Subcutaneous abdominal adipose tissue (tissue), 5 donors: ENCODE measurements at regions not wholly inside any gene's neighbourhood (a gene's known extent, or its start where the extent isn't known, plus 50 kb on each side); places are given as distances from the start of the nearest gene placed in this dataset.
"Not testable (repeated sequence)": the region's sequence is repeated elsewhere in the genome, so short reads cannot be mapped to it uniquely, and the experiment has no call there.

Source experiments
- H3K27ac ChIP-seq: one replicate; pipeline ENCODE4 v1.7.0; 2013; ENCODE audit warnings: low read depth, mild to moderate bottlenecking, inconsistent platforms, low read length, moderate library complexity
- H3K27me3 ChIP-seq, 5 donors: one replicate each; pipeline ENCODE4 v1.7.0; 2013; ENCODE audit warnings: low read length in 5 of 5, inconsistent platforms in 1 of 5; ENCODE audit not compliant: control insufficient read depth in 5 of 5, insufficient read depth in 4 of 5
- H3K36me3 ChIP-seq, 5 donors: one replicate each; pipeline ENCODE4 v1.7.0; 2013; ENCODE audit warnings: low read length in 5 of 5; ENCODE audit not compliant: control insufficient read depth in 5 of 5, insufficient read depth in 5 of 5
- H3K4me1 ChIP-seq, 5 donors: one replicate each; pipeline ENCODE4 v1.7.0; 2013; ENCODE audit warnings: low read length in 5 of 5, mild to moderate bottlenecking in 3 of 5, moderate library complexity in 1 of 5; ENCODE audit not compliant: control insufficient read depth in 5 of 5, insufficient read depth in 5 of 5
- H3K4me3 ChIP-seq, 5 donors: one replicate each; pipeline ENCODE4 v1.7.0; 2013; ENCODE audit warnings: low read length in 5 of 5, low read depth in 1 of 5
- H3K9ac ChIP-seq, 5 donors: one replicate each; pipeline ENCODE4 v1.7.0; 2013; ENCODE audit warnings: low read length in 5 of 5, mild to moderate bottlenecking in 4 of 5, moderate library complexity in 3 of 5
- H3K9me3 ChIP-seq, 5 donors: one replicate each; pipeline ENCODE4 v1.7.0; 2013; ENCODE audit warnings: low read length in 5 of 5; ENCODE audit not compliant: control insufficient read depth in 5 of 5
- donor health status: healthy.
- donor health status: healthy.
- donor health status: healthy.
- donor health status: healthy.
- donor health status: healthy.

DNA sequence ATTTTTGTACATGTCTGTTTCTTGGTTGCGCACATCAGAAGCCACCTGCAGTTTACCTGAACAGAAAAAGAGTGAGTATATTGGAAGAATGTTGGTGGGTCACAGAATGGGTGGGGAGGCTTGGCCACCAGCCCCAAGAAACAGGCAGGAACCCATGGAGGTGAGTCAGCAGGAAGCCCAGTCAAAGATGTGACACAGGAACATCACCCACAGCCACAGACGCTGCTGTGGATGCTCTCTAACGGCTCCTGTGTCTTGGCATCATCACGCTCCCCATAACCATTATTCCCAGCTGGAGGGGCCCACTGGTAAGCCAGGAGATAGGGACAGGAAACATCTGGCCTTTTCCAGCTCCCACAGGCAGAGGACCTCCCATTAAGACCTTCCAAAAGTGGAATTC lies 94.0 kb upstream of the WSB1 start:
- Histone ChIP-seq H3K4me1 (no peaks in the 10 kb centered on the region), H3K36me3 (no peaks in the 10 kb centered on the region), H3K27ac (no peak overlapping the region), H3K9ac (no peak overlapping the region), H3K27me3 (no peaks in the 10 kb centered on the region), H3K4me3 (no peak overlapping the region), H3K9me3 (peaks cover 0 to 4% (median 0%) of the 10 kb centered on the region in 5 donors)

- H3K9me3 ChIP-seq: peaks cover 0 to 4% (median 0%) of the 10 kb centered on the region in 5 donors
These were observed 93.4 kb upstream of the WSB1 start for GRCh38 chr17:27200476-27200875.

DNA sequence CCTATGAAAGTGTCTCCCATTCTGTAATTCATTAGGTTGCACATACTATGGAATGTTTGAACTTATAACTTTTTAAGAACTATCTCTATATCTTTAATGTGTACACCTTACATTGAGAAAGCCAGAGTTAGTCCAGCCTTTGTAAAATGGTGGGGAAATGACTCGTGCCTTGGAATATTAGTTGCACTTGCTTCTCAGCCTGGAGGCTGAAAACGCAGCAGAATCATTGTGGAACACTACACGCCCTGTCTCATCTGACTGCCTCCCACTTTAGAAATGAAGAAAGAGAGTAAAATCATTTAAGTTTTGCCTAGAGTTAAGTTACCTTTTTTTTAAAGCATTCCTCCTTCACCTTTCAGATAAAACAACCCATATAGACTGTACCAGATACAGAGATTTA lies 90.7 kb upstream of the WSB1 start:
- H3K9me3 ChIP-seq: no peaks in the 10 kb centered on the region
- no peak overlapping the region for H3K27ac ChIP-seq
- H3K9ac ChIP-seq: no peak overlapping the region
- H3K4me3 ChIP-seq: no peak overlapping the region
- H3K36me3 ChIP-seq: no peaks in the 10 kb centered on the region
- H3K27me3 ChIP-seq: no peaks in the 10 kb centered on the region
- H3K4me1 ChIP-seq: no peaks in the 10 kb centered on the region

More at GRCh38 chr17:27200476-27200875, 93.4 kb upstream of the WSB1 start:
- H3K36me3 ChIP-seq: no peaks in the 10 kb centered on the region
- H3K4me1 ChIP-seq: no peaks in the 10 kb centered on the region
- H3K9ac ChIP-seq: no peak overlapping the region
- H3K27ac ChIP-seq: no peak overlapping the region
- H3K4me3 ChIP-seq: no peak overlapping the region
- no peaks in the 10 kb centered on the region for H3K27me3 ChIP-seq

GRCh38 chr17:27206447-27206846 lies 87.5 kb upstream of the WSB1 start:
- H3K9ac ChIP-seq: no peak overlapping the region
- no peaks in the 10 kb centered on the region for H3K36me3 ChIP-seq
- no peaks in the 10 kb centered on the region for H3K4me1 ChIP-seq
- no peaks in the 10 kb centered on the region for H3K9me3 ChIP-seq
- no peak overlapping the region for H3K4me3 ChIP-seq
- H3K27ac ChIP-seq: no peak overlapping the region
- H3K27me3 ChIP-seq: no peaks in the 10 kb centered on the region

- no peaks in the 10 kb centered on the region for H3K27me3 ChIP-seq
- H3K27ac ChIP-seq: no peak overlapping the region
- no peaks in the 10 kb centered on the region for H3K9me3 ChIP-seq
- H3K4me1 ChIP-seq: no peaks in the 10 kb centered on the region
- H3K4me3 ChIP-seq: no peak overlapping the region
- H3K36me3 ChIP-seq: no peaks in the 10 kb centered on the region
- H3K9ac ChIP-seq: no peak overlapping the region
These were observed 86.8 kb upstream of the WSB1 start for GRCh38 chr17:27207073-27207513.

- H3K9me3 ChIP-seq, H3K4me3 ChIP-seq, H3K27ac ChIP-seq, H3K36me3 ChIP-seq, H3K9ac ChIP-seq, H3K4me1 ChIP-seq, H3K27me3 ChIP-seq: not testable (repeated sequence)
These were observed 85.5 kb upstream of the WSB1 start for GRCh38 chr17:27208370-27208769.

- H3K4me1 ChIP-seq: no peaks in the 10 kb centered on the region
- H3K9ac ChIP-seq: no peak overlapping the region
- H3K27me3 ChIP-seq: no peaks in the 10 kb centered on the region
- H3K27ac ChIP-seq: no peak overlapping the region
- no peaks in the 10 kb centered on the region for H3K36me3 ChIP-seq
- H3K4me3 ChIP-seq: no peak overlapping the region
- no peaks in the 10 kb centered on the region for H3K9me3 ChIP-seq
These were observed 84.6 kb upstream of the WSB1 start for GRCh38 chr17:27209316-27209715.

GRCh38 chr17:27210809-27211208 lies 83.1 kb upstream of the WSB1 start:
- not testable (repeated sequence) for H3K4me1 ChIP-seq, H3K27ac ChIP-seq, H3K4me3 ChIP-seq, H3K9ac ChIP-seq, H3K9me3 ChIP-seq, H3K27me3 ChIP-seq, H3K36me3 ChIP-seq

DNA sequence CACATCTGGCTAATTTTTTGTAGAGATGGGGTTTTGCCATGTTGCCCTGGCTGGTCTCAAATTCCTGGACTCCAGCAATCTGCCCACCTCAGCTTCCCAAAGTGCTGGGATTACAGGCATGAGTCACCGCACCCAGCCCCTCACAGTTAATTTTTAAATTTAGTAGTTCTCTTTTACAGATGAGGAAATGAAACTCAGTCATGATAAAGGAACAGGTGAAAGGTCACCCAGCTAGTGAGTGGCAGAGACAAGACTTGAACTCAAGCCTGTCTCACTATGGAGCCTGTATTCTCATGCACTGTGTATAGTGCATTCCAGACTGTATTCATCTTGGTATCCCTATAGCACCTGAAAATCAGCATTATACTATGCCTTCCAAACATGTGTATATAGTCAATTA lies 77.1 kb upstream of the WSB1 start:
- H3K27ac ChIP-seq: no peak overlapping the region

DNA sequence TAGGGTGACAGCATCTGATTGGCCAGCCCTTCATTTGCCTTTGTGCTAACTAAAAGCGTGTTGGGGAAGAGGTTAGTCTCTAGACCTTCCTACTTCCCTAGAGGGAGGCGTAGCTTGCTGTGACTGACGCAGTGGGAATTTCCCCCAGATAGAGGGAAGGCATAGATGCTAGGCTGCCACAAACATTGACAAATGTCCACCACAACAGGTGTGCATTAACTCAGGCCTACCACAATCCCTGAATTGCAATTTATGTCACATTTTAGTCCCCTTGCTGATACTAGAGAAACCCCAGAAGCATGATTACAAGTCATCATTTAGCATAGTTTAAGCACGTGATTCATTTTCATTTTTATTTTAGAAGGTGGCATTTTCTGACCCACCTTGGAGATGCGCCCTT lies 76.3 kb upstream of the WSB1 start:
- H3K4me3 ChIP-seq: no peak overlapping the region
- peaks cover 0 to 4% (median 0%) of the 10 kb centered on the region in 5 donors for H3K9me3 ChIP-seq
- H3K36me3 ChIP-seq: no peaks in the 10 kb centered on the region
- no peaks in the 10 kb centered on the region for H3K27me3 ChIP-seq
- no peak overlapping the region for H3K27ac ChIP-seq
- peaks cover 0 to 7% (median 0%) of the 10 kb centered on the region in 5 donors for H3K4me1 ChIP-seq
- H3K9ac ChIP-seq: no peak overlapping the region

More for the DNA sequence above, 77.1 kb upstream of the WSB1 start:
- H3K9ac ChIP-seq: no peak overlapping the region
- H3K4me1 ChIP-seq: peaks cover 0 to 7% (median 0%) of the 10 kb centered on the region in 5 donors
- no peaks in the 10 kb centered on the region for H3K36me3 ChIP-seq
- no peaks in the 10 kb centered on the region for H3K27me3 ChIP-seq
- H3K4me3 ChIP-seq: no peak overlapping the region
- peaks cover 0 to 4% (median 0%) of the 10 kb centered on the region in 5 donors for H3K9me3 ChIP-seq

DNA sequence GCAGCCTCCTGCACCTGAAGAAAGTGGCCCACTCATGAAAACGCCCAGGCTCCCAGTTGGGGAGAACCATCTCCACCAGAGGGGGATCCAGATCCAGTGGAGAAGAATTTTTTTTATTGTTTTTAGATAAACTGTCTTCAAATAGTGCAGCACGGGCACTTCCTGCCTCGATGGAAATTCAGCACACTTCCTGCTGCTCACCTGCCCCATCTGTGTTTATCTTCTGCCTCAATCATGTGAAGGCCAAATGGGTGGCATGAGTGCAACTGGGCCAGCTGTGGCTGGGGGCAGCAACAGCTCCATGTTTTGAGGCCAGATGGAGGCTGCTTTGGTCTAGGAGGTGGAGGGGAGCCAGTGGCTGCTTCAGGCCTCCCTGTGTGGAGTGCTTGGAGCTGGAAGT lies 75.9 kb upstream of the WSB1 start:
- H3K4me1 ChIP-seq: peaks cover 0 to 7% (median 0%) of the 10 kb centered on the region in 5 donors
- H3K27me3 ChIP-seq: no peaks in the 10 kb centered on the region
- H3K9ac ChIP-seq: no peak overlapping the region
- no peak overlapping the region for H3K27ac ChIP-seq
- H3K4me3 ChIP-seq: no peak overlapping the region
- H3K36me3 ChIP-seq: no peaks in the 10 kb centered on the region
- H3K9me3 ChIP-seq: peaks cover 0 to 4% (median 0%) of the 10 kb centered on the region in 5 donors
